GM19463 (cell line): ENCODE measurements at regions not wholly inside any gene's neighbourhood (a gene's known extent, or its start where the extent isn't known, plus 50 kb on each side); places are given as distances from the start of the nearest gene placed in this dataset.

ENCODE experiments used
- ATAC-seq: cut with Tn5 transposase; IDR thresholded peaks from one replicate; pipeline ENCODE4 v1.9.1; 2021; ENCODE audit warnings: mild to moderate bottlenecking, moderate library complexity; ENCODE audit not compliant: unreplicated experiment

GRCh38 chr14:98855926-98856715 is 415.9 kb downstream of the BCL11B start:
- no peak for ATAC-seq

DNA sequence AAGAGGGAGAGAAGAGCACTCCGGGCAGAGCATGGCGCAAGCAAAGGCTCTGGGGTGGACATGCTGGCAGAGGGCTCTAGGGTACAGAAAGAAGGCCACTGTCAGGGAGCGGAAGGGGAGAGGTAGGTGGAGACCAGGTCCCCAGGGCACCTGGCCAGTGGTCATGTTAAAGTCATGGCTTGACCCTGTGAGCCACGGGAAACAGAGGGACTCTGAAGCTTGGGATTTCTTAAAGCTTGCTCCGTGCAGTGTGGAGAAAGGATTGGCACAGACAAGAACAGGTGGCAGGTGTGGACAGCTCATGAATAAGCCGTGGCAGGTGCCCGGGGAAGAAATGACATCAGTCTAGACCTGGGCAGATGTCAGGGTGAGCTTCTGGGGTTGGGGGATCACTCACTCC is 413.8 kb downstream of the BCL11B start:
- no peak for ATAC-seq

DNA sequence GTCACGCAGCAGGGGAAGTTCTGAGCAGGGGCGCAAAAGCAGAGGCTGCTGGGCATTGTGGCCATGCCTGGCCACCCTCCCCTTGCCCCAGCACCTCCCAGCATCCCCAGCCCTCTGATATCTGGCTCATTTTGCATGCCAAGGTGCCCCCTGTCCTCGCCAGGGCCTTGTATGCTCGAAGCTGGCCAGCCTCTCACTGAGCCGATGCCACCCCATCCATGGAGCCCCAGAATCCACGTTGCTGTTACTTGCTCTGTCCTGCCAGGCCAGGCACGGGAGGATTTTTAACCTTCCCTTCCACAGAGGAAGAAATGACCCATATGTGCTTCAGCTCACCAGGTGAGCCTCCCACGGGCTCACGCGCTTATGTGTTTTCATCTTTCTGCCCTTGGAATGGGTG is 413.4 kb downstream of the BCL11B start:
- ATAC-seq = no peak

DNA sequence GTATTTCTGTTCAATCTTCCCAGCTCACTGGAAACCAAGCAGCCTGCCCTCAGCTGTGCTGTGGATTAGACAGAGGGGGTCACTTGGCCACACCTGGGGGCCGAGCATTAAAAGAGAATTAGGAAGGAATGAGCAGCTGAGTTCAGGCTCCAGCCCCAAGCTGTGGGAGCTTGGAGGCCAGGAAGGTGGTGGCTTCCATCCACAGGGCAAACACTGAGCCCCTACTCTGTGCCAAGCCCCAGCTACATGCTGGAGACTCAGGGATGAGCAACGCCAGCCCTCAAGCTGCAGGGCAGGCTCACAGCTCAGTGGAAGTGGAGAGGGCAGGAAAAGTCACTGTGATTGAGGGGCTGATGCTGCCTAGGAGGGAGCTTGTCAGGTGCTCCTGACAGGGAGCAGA is 412.7 kb downstream of the BCL11B start:
- ATAC-seq = no peak

DNA sequence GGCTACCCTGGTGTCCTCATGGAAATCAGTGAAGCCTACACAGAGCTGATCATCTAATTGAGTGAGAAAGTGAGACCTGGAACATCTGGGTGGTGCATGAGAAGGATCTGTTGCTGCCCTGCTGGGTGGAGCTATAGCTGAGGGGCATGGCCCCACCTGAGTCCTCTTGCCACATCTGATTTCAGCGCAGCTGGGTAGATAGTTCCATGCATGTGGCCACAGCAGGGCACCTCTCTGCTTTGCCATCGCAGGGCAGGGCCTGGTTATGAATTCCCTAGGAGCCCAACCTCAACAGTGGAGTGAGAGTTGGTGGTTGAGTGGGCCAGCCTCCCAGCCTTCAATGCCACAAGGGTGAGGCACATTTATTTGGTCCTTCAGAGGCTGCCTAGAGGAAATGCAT is 407.8 kb downstream of the BCL11B start:
- ATAC-seq = no peak

GRCh38 chr14:98867146-98867545 is 404.9 kb downstream of the BCL11B start:
- no peak for ATAC-seq

DNA sequence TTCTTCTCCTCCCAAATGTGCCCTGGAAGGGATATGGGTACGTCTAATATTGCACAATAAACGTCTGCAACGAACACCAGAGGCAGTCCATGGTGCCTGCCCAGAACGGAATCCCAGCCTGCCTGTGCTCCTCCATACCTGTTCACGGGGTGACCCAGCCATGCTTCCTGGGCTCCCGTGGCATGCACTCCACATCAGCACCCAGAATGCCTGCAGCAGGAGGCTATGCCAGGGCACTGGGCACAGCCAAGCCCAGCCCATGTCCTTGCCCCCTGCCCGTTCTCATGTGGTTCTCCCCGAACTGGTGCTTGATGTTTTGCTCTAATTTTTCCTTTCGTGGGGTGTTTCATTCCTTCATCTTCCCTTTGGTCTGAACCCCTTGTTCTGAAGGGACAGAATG is 404.3 kb downstream of the BCL11B start:
- no peak for ATAC-seq

DNA sequence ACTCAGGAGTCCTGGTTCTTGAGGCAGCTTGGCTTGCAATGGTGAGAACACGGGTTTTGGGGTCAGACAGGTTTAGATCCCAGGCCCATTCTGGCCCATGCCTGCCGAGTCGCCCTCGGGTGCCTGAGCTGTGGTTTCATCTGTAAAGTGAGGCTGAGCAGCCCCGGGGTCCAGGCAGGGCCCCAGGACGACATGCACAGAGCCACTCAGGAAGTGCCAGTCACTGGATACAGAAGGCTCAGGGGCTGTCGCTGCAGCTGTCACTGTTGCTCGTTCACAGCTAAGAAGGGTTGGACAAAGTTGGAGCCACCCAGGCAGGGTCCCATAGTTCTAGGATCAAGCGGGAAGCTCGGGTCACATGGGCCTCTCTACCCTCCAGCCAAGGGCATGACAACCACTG is 403.1 kb downstream of the BCL11B start:
- no peak for ATAC-seq

- ATAC-seq = no peak
Observed at GRCh38 chr14:98871796-98872195, 400.2 kb downstream of the BCL11B start.

- ATAC-seq = no peak
Observed at GRCh38 chr14:98877065-98877464, 394.9 kb downstream of the BCL11B start.

GRCh38 chr14:98878282-98878681 is 393.7 kb downstream of the BCL11B start:
- ATAC-seq = no peak

DNA sequence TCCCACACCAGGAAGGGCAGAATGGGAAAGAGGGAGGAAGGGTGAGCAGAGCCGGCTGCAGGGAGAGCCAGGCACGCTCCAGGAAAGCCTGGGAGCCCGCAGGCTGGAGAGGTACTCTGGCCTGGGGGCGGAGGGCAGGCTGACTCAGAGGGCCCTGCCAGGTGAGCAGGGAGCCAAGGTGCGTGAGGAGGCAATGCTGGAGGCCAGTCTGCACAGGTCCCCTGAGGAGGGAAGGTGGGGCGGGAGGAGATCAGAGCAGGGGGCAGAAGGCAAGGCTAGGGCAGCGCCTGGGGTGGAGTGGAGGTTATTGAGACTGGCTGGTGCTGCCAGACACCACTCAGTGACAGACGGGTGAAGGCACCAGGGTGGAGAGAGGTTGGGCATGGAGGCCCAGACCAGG is 385.0 kb downstream of the BCL11B start:
- ATAC-seq = no peak

DNA sequence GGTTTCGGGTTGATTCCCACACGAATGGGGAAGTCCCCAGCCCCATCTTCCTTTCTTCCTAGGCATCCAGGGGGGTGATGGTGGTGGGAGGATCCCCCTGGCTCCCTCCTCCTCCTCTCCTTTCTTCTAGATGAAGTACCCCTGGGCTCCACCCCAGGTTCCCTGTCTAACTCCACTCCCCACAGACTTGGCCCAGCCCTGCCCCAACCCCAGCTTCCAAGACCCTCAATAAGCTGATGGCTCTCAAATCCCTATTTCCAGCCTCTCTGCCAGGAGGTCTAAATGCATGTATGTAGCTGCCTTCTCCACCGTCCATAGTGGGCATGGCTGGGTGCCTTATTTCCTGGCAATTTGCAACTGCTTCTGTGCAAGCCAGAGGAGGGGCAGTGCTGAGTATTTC is 383.7 kb downstream of the BCL11B start:
- ATAC-seq = no peak

DNA sequence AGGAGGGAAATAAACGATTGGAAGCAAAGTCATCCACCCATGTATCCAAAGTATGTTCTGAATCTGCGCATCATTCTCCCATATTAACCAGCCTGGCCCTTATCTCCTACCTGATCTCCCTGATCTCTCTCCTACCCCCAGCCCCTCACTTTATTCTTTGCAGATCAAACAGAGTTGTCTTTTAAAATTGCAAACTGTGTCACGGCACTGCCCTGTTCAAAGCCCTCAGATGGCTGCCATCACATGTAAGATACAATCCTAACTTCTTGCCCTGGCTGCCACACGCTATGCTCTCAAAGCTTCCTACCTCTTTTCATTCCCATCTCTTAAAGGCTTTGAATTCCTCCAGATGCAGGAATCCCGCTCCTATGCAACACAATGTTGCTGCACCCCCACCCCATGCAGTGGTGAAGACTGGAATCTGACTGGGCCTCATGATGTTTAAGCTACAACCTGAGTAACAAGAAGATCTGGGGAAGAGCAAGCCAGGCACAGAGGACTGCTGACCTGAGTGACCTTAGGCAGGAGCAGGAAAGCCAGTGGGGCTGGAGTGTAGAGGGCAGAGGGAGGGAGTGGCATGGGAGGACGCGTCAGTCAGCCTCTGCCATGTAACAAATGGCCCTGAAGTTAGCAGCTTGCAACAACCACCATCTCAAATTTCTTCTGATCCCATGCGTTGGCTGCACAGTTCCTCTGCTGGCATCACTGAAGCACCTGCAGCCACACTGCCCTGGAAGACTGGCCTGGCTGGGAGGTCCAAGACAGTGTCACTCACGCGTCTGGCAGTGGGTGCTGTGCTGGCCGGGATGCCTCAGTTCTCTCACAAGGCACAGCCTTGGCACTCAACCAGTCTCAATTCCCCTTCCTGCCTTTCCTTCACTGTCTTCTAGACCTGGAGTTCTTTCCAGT is 382.8 kb downstream of the BCL11B start:
- no peak for ATAC-seq

DNA sequence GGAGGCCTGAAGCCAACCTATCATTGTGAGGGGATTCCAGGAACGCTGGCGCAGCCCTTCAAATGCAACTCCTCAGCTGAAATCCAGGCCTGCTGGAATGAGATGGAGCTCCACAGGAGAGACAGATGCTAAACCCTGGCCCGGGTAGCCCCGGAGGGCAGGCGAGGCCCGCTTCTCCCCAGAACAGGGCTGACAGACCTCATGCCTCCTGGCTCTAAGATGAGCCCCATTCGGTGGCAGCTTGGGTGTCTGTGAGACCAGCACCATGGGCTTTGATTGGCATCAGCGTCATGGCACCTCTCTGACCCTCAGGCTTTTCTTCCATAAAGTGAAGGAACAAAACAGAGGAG is 382.2 kb downstream of the BCL11B start:
- ATAC-seq = no peak

DNA sequence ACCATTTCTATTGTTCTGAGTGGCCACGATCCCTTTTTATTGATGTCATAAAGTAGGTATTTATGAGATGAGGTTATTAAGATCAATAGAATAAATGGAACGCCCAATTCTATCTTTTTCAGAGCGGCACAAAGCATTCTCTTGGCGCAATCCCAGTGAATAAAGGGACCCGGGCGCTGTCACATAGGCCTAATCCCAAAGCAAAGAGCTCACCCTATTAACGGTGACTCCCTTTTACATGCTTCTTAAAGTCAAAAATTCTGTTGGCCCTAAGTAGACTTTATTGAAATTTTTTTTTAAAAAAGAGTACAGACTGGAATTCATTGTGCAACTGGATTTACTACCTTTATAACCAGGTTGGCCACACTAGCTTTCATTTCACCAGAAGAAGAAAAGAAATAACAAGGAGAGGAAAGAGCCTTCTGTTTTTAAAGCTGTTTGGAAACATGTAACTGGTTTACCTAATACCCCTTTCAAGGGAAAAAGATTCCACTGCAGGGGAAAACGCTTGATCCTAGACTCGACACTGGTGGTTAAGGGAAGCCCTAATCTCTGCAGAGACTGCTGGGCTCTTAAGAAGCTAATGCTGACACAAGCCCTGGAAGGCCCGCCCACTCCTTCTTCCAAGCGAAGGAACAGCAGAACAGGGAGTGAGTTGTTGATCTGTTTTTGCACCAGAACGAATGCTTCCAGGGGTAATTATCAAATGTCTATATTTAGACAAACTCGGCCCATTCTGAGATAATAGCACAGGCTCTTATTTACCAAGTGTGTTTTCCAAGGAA is 381.2 kb downstream of the BCL11B start:
- ATAC-seq = no peak

DNA sequence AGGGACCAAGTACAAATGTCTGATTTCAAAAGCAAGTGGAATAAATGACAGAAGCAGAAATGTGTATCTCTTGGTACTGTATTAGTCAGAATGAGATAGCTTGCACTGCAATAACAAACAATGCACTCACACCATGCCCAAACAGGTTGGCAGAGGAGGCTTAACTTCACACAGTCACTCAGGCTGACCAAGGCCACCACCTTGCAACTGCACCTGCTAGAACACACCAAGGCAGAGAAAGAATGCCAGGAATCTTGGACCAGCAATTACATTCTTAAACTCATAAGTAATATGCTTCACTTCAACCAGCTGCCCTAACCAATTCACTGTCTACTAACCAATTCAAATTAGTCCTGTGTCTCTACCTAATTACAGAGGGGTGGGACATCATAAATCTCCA is 378.3 kb downstream of the BCL11B start:
- no peak for ATAC-seq

GRCh38 chr14:98894600-98894999 is 377.4 kb downstream of the BCL11B start:
- no peak for ATAC-seq

DNA sequence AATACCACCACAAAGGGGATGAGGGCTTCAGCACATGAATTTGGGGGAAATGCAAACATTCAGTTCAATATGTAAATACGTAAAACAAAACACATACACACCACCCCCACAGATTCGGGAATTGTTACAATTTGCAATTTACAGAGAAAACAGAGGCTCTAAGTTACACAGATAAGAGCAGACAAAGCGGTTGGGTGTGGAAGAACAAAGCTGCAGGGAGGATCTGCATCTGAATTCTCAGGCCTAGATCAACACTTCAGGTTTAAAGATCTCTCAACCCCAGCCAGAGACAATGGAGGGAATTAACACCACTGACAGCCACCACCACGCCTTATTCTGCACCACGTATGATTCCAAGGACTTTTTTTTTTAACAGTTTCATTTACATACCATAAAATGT is 375.5 kb downstream of the BCL11B start:
- ATAC-seq = no peak

DNA sequence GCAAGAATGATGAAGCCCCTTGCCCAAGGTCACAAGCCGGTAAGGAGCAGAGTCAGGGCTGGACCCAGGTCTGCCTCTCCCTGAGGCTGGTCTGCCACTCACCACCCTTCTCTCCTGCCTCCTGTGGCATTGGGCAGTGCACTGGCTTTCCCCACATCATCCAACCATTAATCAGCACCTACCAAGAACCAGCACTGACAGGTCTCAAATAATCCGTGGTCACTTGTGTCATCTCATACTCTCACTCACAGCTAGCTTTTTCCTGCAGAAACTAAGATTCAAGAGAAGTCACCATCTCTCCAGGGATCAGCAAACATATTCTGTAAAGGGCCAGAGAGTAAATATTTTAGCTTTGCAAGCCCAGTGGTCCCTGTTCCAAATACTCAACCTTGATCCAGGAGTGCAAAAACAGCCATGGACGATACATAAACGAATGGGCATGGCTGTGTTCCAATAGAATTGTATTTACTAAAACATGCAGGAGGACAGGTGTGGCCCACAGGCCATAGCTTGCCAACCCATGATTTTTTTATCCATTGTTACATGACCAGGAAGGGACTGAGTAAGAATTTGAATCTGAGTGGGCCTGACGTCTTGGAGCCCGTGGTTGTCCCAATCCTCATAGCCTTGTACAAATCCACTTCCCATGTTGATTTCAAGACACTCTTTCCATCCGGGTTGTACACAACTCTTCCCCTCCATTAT is 374.2 kb downstream of the BCL11B start:
- no peak for ATAC-seq

GRCh38 chr14:98899441-98899840 is 372.6 kb downstream of the BCL11B start:
- ATAC-seq = no peak
